ENCODE measurements at regions not wholly inside any gene's neighbourhood (a gene's known extent, or its start where the extent isn't known, plus 50 kb on each side); places are given as distances from the start of the nearest gene placed in this dataset.

DNA sequence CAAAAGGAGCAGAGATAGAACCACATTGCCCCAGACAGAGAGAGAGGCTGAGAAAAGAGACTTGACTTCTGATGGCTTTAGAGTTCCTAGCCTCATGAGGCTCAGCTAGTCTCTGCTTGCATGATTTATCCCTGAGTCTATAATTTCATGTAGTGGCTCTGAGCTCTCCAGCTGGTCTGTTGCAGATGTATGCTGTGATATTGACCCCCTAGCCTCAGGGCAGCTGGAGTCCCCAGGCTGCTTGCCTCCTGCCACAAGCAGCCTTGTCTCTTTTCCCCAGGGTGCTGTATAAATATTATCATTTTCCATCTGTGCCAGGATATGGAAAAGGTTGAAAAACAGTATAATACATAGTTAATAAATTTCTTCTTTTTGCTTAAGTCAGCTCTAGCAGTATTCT, 467.6 kb upstream of the CWC22 start:
- Mint-ChIP-seq H3K36me3 (ENCODE audit: low read depth) (no peaks in the 10 kb centered on the region), H3K4me1 (no peaks in the 10 kb centered on the region), H3K4me3 (no peak overlapping the region), H3K9me3 (no peaks in the 10 kb centered on the region), H3K27ac (no peak overlapping the region), H3K27me3 (ENCODE audit: insufficient read depth) (no peaks in the 10 kb centered on the region)
- H3K36me3 ChIP-seq (ENCODE audit: control insufficient read depth, insufficient read depth, low read length): no peaks in the 10 kb centered on the region
- H3K9ac ChIP-seq (ENCODE audit: extremely low read depth, low read length, poor library complexity, severe bottlenecking): no peak overlapping the region
- DNase-seq: no peak
- H3K4me1 ChIP-seq (ENCODE audit: control insufficient read depth, insufficient read depth, low read length): no peaks in the 10 kb centered on the region
- H3K9me3 ChIP-seq (ENCODE audit: control insufficient read depth, low read length): no peaks in the 10 kb centered on the region
- H3K27me3 ChIP-seq (ENCODE audit: control insufficient read depth, insufficient read depth, low read length, poor library complexity, severe bottlenecking): no peaks in the 10 kb centered on the region
- H3K4me3 ChIP-seq (ENCODE audit: low read length): no peak overlapping the region
- no peak overlapping the region for H3K27ac ChIP-seq (ENCODE audit: low read depth, low read length)
- TF ChIP-seq CTCF (conservative IDR thresholded peaks at IDR 0.05): no peak

DNA sequence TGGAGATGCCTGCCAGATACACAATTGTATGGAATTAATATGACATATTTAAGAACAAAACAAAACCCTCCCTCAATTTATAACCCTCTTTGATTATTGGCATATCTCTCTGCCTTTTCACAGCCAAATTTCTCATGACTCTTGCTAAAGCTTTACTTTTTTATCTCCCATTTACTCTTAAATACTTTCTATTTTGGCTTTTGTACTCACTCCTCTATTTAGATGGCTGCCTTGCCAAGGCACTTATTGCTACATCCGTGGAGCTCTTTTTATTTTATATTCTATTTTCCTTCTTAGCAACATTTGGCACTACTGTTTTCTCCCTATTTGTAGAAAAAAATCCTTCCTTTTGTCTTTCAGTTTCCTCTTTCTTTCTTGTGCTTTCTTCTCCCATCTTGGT, 466.4 kb upstream of the CWC22 start:
- Mint-ChIP-seq H3K4me1 (no peaks in the 10 kb centered on the region), H3K9me3 (no peaks in the 10 kb centered on the region), H3K27me3 (ENCODE audit: insufficient read depth) (no peaks in the 10 kb centered on the region), H3K27ac (no peak overlapping the region), H3K4me3 (no peak overlapping the region), H3K36me3 (ENCODE audit: low read depth) (no peaks in the 10 kb centered on the region)
- 91 to 95% methylated on average over 1 of the region's 1 CpG for WGBS, 2 experiments (ENCODE audit: insufficient coverage in 1 of 2, insufficient read length in 1 of 2)
- no peak overlapping the region for H3K4me3 ChIP-seq (ENCODE audit: low read length)
- no peak for TF ChIP-seq CTCF (conservative IDR thresholded peaks at IDR 0.05)
- H3K9me3 ChIP-seq (ENCODE audit: control insufficient read depth, low read length): no peaks in the 10 kb centered on the region
- no peaks in the 10 kb centered on the region for H3K27me3 ChIP-seq (ENCODE audit: control insufficient read depth, insufficient read depth, low read length, poor library complexity, severe bottlenecking)
- H3K4me1 ChIP-seq (ENCODE audit: control insufficient read depth, insufficient read depth, low read length): no peaks in the 10 kb centered on the region
- no peak overlapping the region for H3K9ac ChIP-seq (ENCODE audit: extremely low read depth, low read length, poor library complexity, severe bottlenecking)
- DNase-seq: no peak
- H3K27ac ChIP-seq (ENCODE audit: low read depth, low read length): no peak overlapping the region
- H3K36me3 ChIP-seq (ENCODE audit: control insufficient read depth, insufficient read depth, low read length): no peaks in the 10 kb centered on the region

GRCh38 chr2:180472133-180472532, 465.0 kb upstream of the CWC22 start:
- H3K27ac ChIP-seq (ENCODE audit: low read depth, low read length): no peak overlapping the region
- Mint-ChIP-seq H3K27me3 (ENCODE audit: insufficient read depth) (no peaks in the 10 kb centered on the region), H3K9me3 (no peaks in the 10 kb centered on the region), H3K36me3 (ENCODE audit: low read depth) (no peaks in the 10 kb centered on the region), H3K4me1 (no peaks in the 10 kb centered on the region), H3K4me3 (no peak overlapping the region), H3K27ac (no peak overlapping the region)
- H3K27me3 ChIP-seq (ENCODE audit: control insufficient read depth, insufficient read depth, low read length, poor library complexity, severe bottlenecking): no peaks in the 10 kb centered on the region
- no peak for TF ChIP-seq CTCF (conservative IDR thresholded peaks at IDR 0.05)
- H3K4me3 ChIP-seq (ENCODE audit: low read length): no peak overlapping the region
- H3K4me1 ChIP-seq (ENCODE audit: control insufficient read depth, insufficient read depth, low read length): no peaks in the 10 kb centered on the region
- no peaks in the 10 kb centered on the region for H3K36me3 ChIP-seq (ENCODE audit: control insufficient read depth, insufficient read depth, low read length)
- H3K9me3 ChIP-seq (ENCODE audit: control insufficient read depth, low read length): no peaks in the 10 kb centered on the region
- 90 to 100% methylated on average over 1 of the region's 1 CpG for WGBS, 2 experiments (ENCODE audit: insufficient coverage in 1 of 2, insufficient read length in 1 of 2)
- H3K9ac ChIP-seq (ENCODE audit: extremely low read depth, low read length, poor library complexity, severe bottlenecking): no peak overlapping the region
- no peak for DNase-seq
